HG03196 (cell line): ENCODE measurements at regions not wholly inside any gene's neighbourhood (a gene's known extent, or its start where the extent isn't known, plus 50 kb on each side); places are given as distances from the start of the nearest gene placed in this dataset.

Experiments
- ATAC-seq: cut with Tn5 transposase; IDR thresholded peaks from one replicate; pipeline ENCODE4 v1.9.1; 2021; ENCODE audit not compliant: unreplicated experiment

- ATAC-seq: no peak
Measured at GRCh38 chr1:200319148-200319547, 90.7 kb downstream of the ZNF281 start.

GRCh38 chr1:200317236-200317635 lies 92.6 kb downstream of the ZNF281 start:
- no peak for ATAC-seq

GRCh38 chr1:200316148-200316803 lies 93.6 kb downstream of the ZNF281 start:
- ATAC-seq: no peak

GRCh38 chr1:200314085-200314750 lies 95.6 kb downstream of the ZNF281 start:
- ATAC-seq: no peak

- no peak for ATAC-seq
Measured at GRCh38 chr1:200311256-200311655, 98.6 kb downstream of the ZNF281 start.

- ATAC-seq: no peak
Measured at GRCh38 chr1:200310824-200311223, 99.0 kb downstream of the ZNF281 start.

GRCh38 chr1:200307755-200308066 lies 102.1 kb downstream of the ZNF281 start:
- no peak for ATAC-seq

- ATAC-seq: peak; percentile 51
Measured at GRCh38 chr1:200306944-200307754, 102.7 kb downstream of the ZNF281 start.

- no peak for ATAC-seq
Measured at GRCh38 chr1:200305806-200306205, 104.0 kb downstream of the ZNF281 start.

- ATAC-seq: no peak
Measured at GRCh38 chr1:200304171-200304570, 105.7 kb downstream of the ZNF281 start.

GRCh38 chr1:200302921-200303290 lies 106.9 kb downstream of the ZNF281 start:
- ATAC-seq: peak; percentile 2

GRCh38 chr1:200302192-200302920 lies 107.5 kb downstream of the ZNF281 start:
- peak; percentile 54 for ATAC-seq

- no peak for ATAC-seq
Measured at GRCh38 chr1:200301152-200301551, 108.7 kb downstream of the ZNF281 start.

- ATAC-seq: no peak
Measured at GRCh38 chr1:200299571-200299970, 110.3 kb downstream of the ZNF281 start.

GRCh38 chr1:200298242-200298641 lies 111.6 kb downstream of the ZNF281 start:
- no peak for ATAC-seq

GRCh38 chr1:200296091-200296661 lies 113.7 kb downstream of the ZNF281 start:
- no peak for ATAC-seq

- ATAC-seq: no peak
Measured at GRCh38 chr1:200294241-200294640, 115.6 kb downstream of the ZNF281 start.

GRCh38 chr1:200292699-200293098 lies 117.1 kb downstream of the ZNF281 start:
- ATAC-seq: no peak

- no peak for ATAC-seq
Measured at GRCh38 chr1:200291106-200291505, 118.7 kb downstream of the ZNF281 start.

- no peak for ATAC-seq
Measured at GRCh38 chr1:200290010-200290685, 119.7 kb downstream of the ZNF281 start.

GRCh38 chr1:200288226-200288625 lies 121.6 kb downstream of the ZNF281 start:
- no peak for ATAC-seq
